ENCODE measurements at regions not wholly inside any gene's neighbourhood (a gene's known extent, or its start where the extent isn't known, plus 50 kb on each side); places are given as distances from the start of the nearest gene placed in this dataset.

GRCh38 chr2:15752552-15753232 is 161.0 kb downstream of the DDX1 start:
- TF ChIP-seq POLR2AphosphoS5 (IDR thresholded peaks at IDR 0.05; ENCODE audit: low read depth, low read length) (no peak), POLR2A (IDR thresholded peaks at IDR 0.05; ENCODE audit: low read depth, low read length) (no peak)
